PC-3 (cell line): ENCODE measurements at regions not wholly inside any gene's neighbourhood (a gene's known extent, or its start where the extent isn't known, plus 50 kb on each side); places are given as distances from the start of the nearest gene placed in this dataset.

ENCODE experiments used
- CTCF ChIP-seq: fragments of 300-600 bp; sonication (generic); conservative IDR thresholded peaks from 2 replicates; pipeline ENCODE4 v1.5.1; 2017; ENCODE audit warnings: antibody characterized with exemption, low read depth, mild to moderate bottlenecking, low read length
- EZH2 ChIP-seq: fragments of 300-600 bp; sonication (generic); IDR thresholded peaks from one replicate; pipeline ENCODE4 v1.6.1; 2017; ENCODE audit warnings: antibody characterized with exemption, mild to moderate bottlenecking, low read length; ENCODE audit not compliant: unreplicated experiment

DNA sequence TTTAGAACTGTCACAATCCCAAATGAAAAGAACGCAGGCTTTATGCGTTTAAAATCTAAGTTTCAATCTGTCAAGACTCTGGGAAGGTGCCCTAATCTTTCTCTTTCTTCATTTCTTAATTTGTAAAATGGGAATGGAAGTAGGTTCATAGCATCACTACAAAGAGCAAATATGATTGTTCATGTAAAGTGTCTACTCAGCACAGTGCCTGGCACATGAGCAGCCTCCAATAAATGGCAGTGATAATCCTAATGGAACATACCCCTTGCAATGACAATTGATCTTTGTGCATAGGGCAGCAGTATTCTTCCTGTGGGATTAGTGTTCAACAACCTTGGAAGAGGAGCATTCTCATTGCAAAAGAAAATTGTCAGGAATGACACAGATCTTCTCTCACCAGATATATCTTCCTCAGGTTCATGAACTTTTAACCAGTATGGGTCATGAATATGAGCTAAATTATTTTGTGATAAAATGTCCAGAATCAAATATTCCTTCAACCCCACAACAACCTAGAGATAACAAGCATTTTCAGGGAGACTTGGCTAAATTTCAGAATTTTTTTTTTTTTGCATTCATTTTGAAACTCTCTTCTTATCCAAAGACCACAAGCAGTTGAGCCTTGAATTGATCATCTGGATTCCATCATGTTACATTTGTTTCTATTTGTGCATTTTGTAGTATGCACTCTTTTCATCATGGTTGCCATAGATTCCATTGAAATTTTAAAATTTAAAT lies 149.1 kb downstream of the TBX18 start:
- TF ChIP-seq CTCF (no peak), EZH2 (no peak)
